Stimulated activated naive CD8-positive, alpha-beta T cell treated with anti-CD3 and anti-CD28 coated beads, Interleukin-15, amount 100 ng/mL, for 72 hours (primary cell): ENCODE measurements at regions not wholly inside any gene's neighbourhood (a gene's known extent, or its start where the extent isn't known, plus 50 kb on each side); places are given as distances from the start of the nearest gene placed in this dataset.

Experiments used
- ATAC-seq: fragments of 150-1000 bp; cut with Tn5 transposase; 2 replicates; pipeline ENCODE4 v1.10.0; 2021; ENCODE audit warnings: mild to moderate bottlenecking, moderate library complexity
- DNase-seq, 2 donors: peaks; one replicate each; pipeline ENCODE4 v3.0.0; 2021 to 2022
- H3K27ac Mint-ChIP-seq, 2 donors: one replicate each; pipeline ENCODE4 v1.8.0; 2022; ENCODE audit warnings: mild to moderate bottlenecking in 2 of 2, mixed read lengths in 2 of 2, moderate library complexity in 2 of 2
- H3K27me3 Mint-ChIP-seq: one replicate; pipeline ENCODE4 v1.8.0; 2022; ENCODE audit warnings: mixed read lengths
- H3K4me1 Mint-ChIP-seq: one replicate; pipeline ENCODE4 v1.8.0; 2022; ENCODE audit warnings: mild to moderate bottlenecking, mixed read lengths
- H3K4me3 Mint-ChIP-seq, 2 donors: one replicate each; pipeline ENCODE4 v1.8.0; 2022; ENCODE audit warnings: mild to moderate bottlenecking in 2 of 2, mixed read lengths in 2 of 2, moderate library complexity in 1 of 2
- H3K9me3 Mint-ChIP-seq, 2 donors: one replicate each; pipeline ENCODE4 v1.8.0; 2022; ENCODE audit warnings: mixed read lengths in 2 of 2

- Mint-ChIP-seq H3K27me3 (peaks cover 26% of the 10 kb centered on the region), H3K4me1 (no peaks in the 10 kb centered on the region), H3K9me3 (no peaks in the 10 kb centered on the region), H3K4me3 (no peak overlapping the region), H3K27ac (no peak overlapping the region)
- DNase-seq (no peak), ATAC-seq (no peak)
Observed at GRCh38 chr1:36559061-36559460, 76.3 kb upstream of the CSF3R start.

GRCh38 chr1:36557041-36558000, 74.6 kb upstream of the CSF3R start:
- Mint-ChIP-seq H3K27me3 (peaks cover 37% of the 10 kb centered on the region), H3K27ac (no peak overlapping the region), H3K4me3 (no peak overlapping the region), H3K9me3 (no peaks in the 10 kb centered on the region), H3K4me1 (no peaks in the 10 kb centered on the region)
- ATAC-seq, result no peak
- no peak for DNase-seq

- ATAC-seq (no peak), DNase-seq (no peak)
- Mint-ChIP-seq H3K4me3 (no peak overlapping the region), H3K27ac (no peak overlapping the region), H3K9me3 (no peaks in the 10 kb centered on the region), H3K4me1 (no peaks in the 10 kb centered on the region), H3K27me3 (peaks cover 53% of the 10 kb centered on the region)
Observed at GRCh38 chr1:36555041-36555440, 72.3 kb upstream of the CSF3R start.

GRCh38 chr1:36554323-36554628, 71.6 kb upstream of the CSF3R start:
- Mint-ChIP-seq H3K27ac (no peak overlapping the region), H3K4me3 (no peak overlapping the region), H3K27me3 (peaks cover 53% of the 10 kb centered on the region), H3K4me1 (no peaks in the 10 kb centered on the region), H3K9me3 (no peaks in the 10 kb centered on the region)
- no peak for ATAC-seq
- DNase-seq, result no peak

GRCh38 chr1:36553591-36554322, 71.0 kb upstream of the CSF3R start:
- H3K27ac Mint-ChIP-seq, result no peak overlapping the region
- no peaks in the 10 kb centered on the region for H3K9me3 Mint-ChIP-seq
- DNase-seq (peak; percentile 66 to 69), ATAC-seq (peak; percentile 93)
- H3K27me3 Mint-ChIP-seq, result peaks cover 53% of the 10 kb centered on the region
- H3K4me3 Mint-ChIP-seq, result no peak overlapping the region
- no peaks in the 10 kb centered on the region for H3K4me1 Mint-ChIP-seq

GRCh38 chr1:36542962-36543515, 60.3 kb upstream of the CSF3R start:
- peaks cover 48% of the 10 kb centered on the region for H3K27me3 Mint-ChIP-seq
- ATAC-seq (no peak), DNase-seq (no peak)
- H3K27ac Mint-ChIP-seq, result peak overlapping the region in 1 of 2 donors; percentile 0
- H3K4me1 Mint-ChIP-seq, result no peaks in the 10 kb centered on the region
- H3K4me3 Mint-ChIP-seq, result no peak overlapping the region
- H3K9me3 Mint-ChIP-seq, result no peaks in the 10 kb centered on the region

GRCh38 chr1:36542024-36542961, 59.6 kb upstream of the CSF3R start:
- Mint-ChIP-seq H3K27me3 (peaks cover 48% of the 10 kb centered on the region), H3K27ac (no peak overlapping the region), H3K4me1 (no peaks in the 10 kb centered on the region), H3K9me3 (no peaks in the 10 kb centered on the region), H3K4me3 (no peak overlapping the region)
- no peak for DNase-seq
- ATAC-seq, result no peak

GRCh38 chr1:36540056-36540455, 57.3 kb upstream of the CSF3R start:
- no peaks in the 10 kb centered on the region for H3K9me3 Mint-ChIP-seq
- ATAC-seq, result no peak
- no peak overlapping the region for H3K4me3 Mint-ChIP-seq
- no peak overlapping the region for H3K27ac Mint-ChIP-seq
- H3K4me1 Mint-ChIP-seq, result no peaks in the 10 kb centered on the region
- H3K27me3 Mint-ChIP-seq, result peaks cover 51% of the 10 kb centered on the region
- no peak for DNase-seq

- no peak for DNase-seq
- H3K27me3 Mint-ChIP-seq, result peaks cover 53% of the 10 kb centered on the region
- no peak for ATAC-seq
- no peaks in the 10 kb centered on the region for H3K9me3 Mint-ChIP-seq
- H3K4me3 Mint-ChIP-seq, result no peak overlapping the region
- H3K27ac Mint-ChIP-seq, result no peak overlapping the region
- no peaks in the 10 kb centered on the region for H3K4me1 Mint-ChIP-seq
Observed at GRCh38 chr1:36539526-36539925, 56.8 kb upstream of the CSF3R start.

- no peak overlapping the region for H3K27ac Mint-ChIP-seq
- no peaks in the 10 kb centered on the region for H3K9me3 Mint-ChIP-seq
- ATAC-seq (no peak), DNase-seq (no peak)
- H3K4me1 Mint-ChIP-seq, result no peaks in the 10 kb centered on the region
- peaks cover 56% of the 10 kb centered on the region for H3K27me3 Mint-ChIP-seq
- H3K4me3 Mint-ChIP-seq, result no peak overlapping the region
Observed at GRCh38 chr1:36537991-36538390, 55.3 kb upstream of the CSF3R start.

- no peaks in the 10 kb centered on the region for H3K4me1 Mint-ChIP-seq
- no peak for ATAC-seq
- DNase-seq, result no peak
- H3K27me3 Mint-ChIP-seq, result peaks cover 52% of the 10 kb centered on the region
- H3K9me3 Mint-ChIP-seq, result no peaks in the 10 kb centered on the region
- H3K27ac Mint-ChIP-seq, result no peak overlapping the region
- H3K4me3 Mint-ChIP-seq, result no peak overlapping the region
Observed at GRCh38 chr1:36537190-36537768, 54.6 kb upstream of the CSF3R start.

GRCh38 chr1:36536727-36537126, 54.0 kb upstream of the CSF3R start:
- no peak for ATAC-seq
- no peaks in the 10 kb centered on the region for H3K9me3 Mint-ChIP-seq

GRCh38 chr1:36534711-36535412, 52.1 kb upstream of the CSF3R start:
- Mint-ChIP-seq H3K4me3 (no peak overlapping the region), H3K4me1 (no peaks in the 10 kb centered on the region), H3K9me3 (no peaks in the 10 kb centered on the region), H3K27me3 (peaks cover 52% of the 10 kb centered on the region), H3K27ac (peak overlapping the region in 1 of 2 donors; percentile 19)
- ATAC-seq, result no peak
- no peak for DNase-seq

More at GRCh38 chr1:36536727-36537126, 54.0 kb upstream of the CSF3R start:
- Mint-ChIP-seq H3K4me3 (no peak overlapping the region), H3K27me3 (peaks cover 46% of the 10 kb centered on the region), H3K4me1 (no peaks in the 10 kb centered on the region), H3K27ac (no peak overlapping the region)
- no peak for DNase-seq

GRCh38 chr1:36533897-36534296, 51.2 kb upstream of the CSF3R start:
- ATAC-seq (no peak), DNase-seq (no peak)
- no peaks in the 10 kb centered on the region for H3K9me3 Mint-ChIP-seq
- no peak overlapping the region for H3K27ac Mint-ChIP-seq
- no peak overlapping the region for H3K4me3 Mint-ChIP-seq
- H3K4me1 Mint-ChIP-seq, result no peaks in the 10 kb centered on the region
- peaks cover 56% of the 10 kb centered on the region for H3K27me3 Mint-ChIP-seq
